ENCODE measurements at regions not wholly inside any gene's neighbourhood (a gene's known extent, or its start where the extent isn't known, plus 50 kb on each side); places are given as distances from the start of the nearest gene placed in this dataset.

- WGBS (ENCODE audit: insufficient coverage) = 48% methylated on average over 2 of the region's 3 CpGs
These were observed 1056.2 kb downstream of the SORCS3 start for GRCh38 chr10:105697290-105697780.

GRCh38 chr10:105691811-105692210 lies 1050.7 kb downstream of the SORCS3 start:
- 40% methylated on average over 1 of the region's 1 CpG for WGBS (ENCODE audit: insufficient coverage)
- H3K4me1 ChIP-seq (ENCODE audit: control insufficient read depth, insufficient read depth, low read length) = no peaks in the 10 kb centered on the region

More at GRCh38 chr10:105697290-105697780, 1056.2 kb downstream of the SORCS3 start:
- Histone ChIP-seq H3K4me1 (ENCODE audit: control insufficient read depth, insufficient read depth, low read length) (peaks cover 5% of the 10 kb centered on the region), H3K9me3 (ENCODE audit: control insufficient read depth, insufficient read depth, low read length) (no peaks in the 10 kb centered on the region), H3K4me3 (ENCODE audit: low read depth, low read length) (no peak overlapping the region), H3K27ac (ENCODE audit: low read depth, low read length) (no peak overlapping the region), H3K27me3 (ENCODE audit: control insufficient read depth, insufficient read depth, low read length) (no peaks in the 10 kb centered on the region), H3K36me3 (ENCODE audit: control insufficient read depth, insufficient read depth, low read length) (no peaks in the 10 kb centered on the region)
- peak in 3 of 6 donors; percentile 13 to 92 (median 17) for DNase-seq (ENCODE audit: low read depth in 4 of 6, low spot score in 6 of 6)

GRCh38 chr10:105682911-105683310 lies 1041.8 kb downstream of the SORCS3 start:
- no CpG with 5 or more reads among the region's 3 CpGs for WGBS (ENCODE audit: insufficient coverage)
- Histone ChIP-seq H3K27ac (ENCODE audit: low read depth, low read length) (no peak overlapping the region), H3K4me1 (ENCODE audit: control insufficient read depth, insufficient read depth, low read length) (no peaks in the 10 kb centered on the region), H3K36me3 (ENCODE audit: control insufficient read depth, insufficient read depth, low read length) (no peaks in the 10 kb centered on the region), H3K9me3 (ENCODE audit: control insufficient read depth, insufficient read depth, low read length) (peaks cover 4% of the 10 kb centered on the region), H3K27me3 (ENCODE audit: control insufficient read depth, insufficient read depth, low read length) (no peaks in the 10 kb centered on the region), H3K4me3 (ENCODE audit: low read depth, low read length) (no peak overlapping the region)
- DNase-seq (ENCODE audit: low read depth in 4 of 6, low spot score in 6 of 6) = no peak

More at GRCh38 chr10:105691811-105692210, 1050.7 kb downstream of the SORCS3 start:
- DNase-seq (ENCODE audit: low read depth in 4 of 6, low spot score in 6 of 6) = peak in 2 of 6 donors; percentile 60 to 86
- Histone ChIP-seq H3K9me3 (ENCODE audit: control insufficient read depth, insufficient read depth, low read length) (no peaks in the 10 kb centered on the region), H3K36me3 (ENCODE audit: control insufficient read depth, insufficient read depth, low read length) (no peaks in the 10 kb centered on the region), H3K4me3 (ENCODE audit: low read depth, low read length) (no peak overlapping the region), H3K27ac (ENCODE audit: low read depth, low read length) (no peak overlapping the region), H3K27me3 (ENCODE audit: control insufficient read depth, insufficient read depth, low read length) (no peaks in the 10 kb centered on the region)

DNA sequence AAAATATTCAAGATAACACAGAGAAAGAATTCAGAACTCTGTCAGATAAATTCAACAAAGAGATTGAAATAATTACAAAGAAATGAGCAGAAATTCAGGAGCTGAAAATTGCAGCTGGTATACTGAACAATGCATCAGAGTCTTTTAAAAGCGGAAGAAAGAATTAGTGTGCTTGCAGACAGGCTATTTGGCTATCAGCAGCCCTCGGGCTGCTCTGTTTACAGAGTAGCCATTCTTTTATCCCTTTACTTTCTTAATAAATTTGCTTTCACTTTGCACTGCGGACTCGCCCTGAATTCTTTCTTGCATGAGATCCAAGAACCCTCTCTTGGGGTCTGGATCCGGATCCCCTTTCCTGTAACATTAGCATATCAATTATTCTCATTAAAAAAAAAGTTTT lies 1040.0 kb downstream of the SORCS3 start:
- WGBS (ENCODE audit: insufficient coverage) = 17% methylated on average over 1 of the region's 5 CpGs
- H3K27ac ChIP-seq (ENCODE audit: low read depth, low read length) = no peak overlapping the region
- H3K4me3 ChIP-seq (ENCODE audit: low read depth, low read length) = no peak overlapping the region
- DNase-seq (ENCODE audit: low read depth in 4 of 6, low spot score in 6 of 6) = peak in 1 of 6 donors; percentile 14
- H3K4me1 ChIP-seq (ENCODE audit: control insufficient read depth, insufficient read depth, low read length) = no peaks in the 10 kb centered on the region
- no peaks in the 10 kb centered on the region for H3K27me3 ChIP-seq (ENCODE audit: control insufficient read depth, insufficient read depth, low read length)
- peaks cover 4% of the 10 kb centered on the region for H3K9me3 ChIP-seq (ENCODE audit: control insufficient read depth, insufficient read depth, low read length)
- H3K36me3 ChIP-seq (ENCODE audit: control insufficient read depth, insufficient read depth, low read length) = no peaks in the 10 kb centered on the region

- DNase-seq (ENCODE audit: low read depth in 4 of 6, low spot score in 6 of 6) = no peak
- Histone ChIP-seq H3K9me3 (ENCODE audit: control insufficient read depth, insufficient read depth, low read length) (peaks cover 4% of the 10 kb centered on the region), H3K36me3 (ENCODE audit: control insufficient read depth, insufficient read depth, low read length) (no peaks in the 10 kb centered on the region), H3K27ac (ENCODE audit: low read depth, low read length) (no peak overlapping the region), H3K4me1 (ENCODE audit: control insufficient read depth, insufficient read depth, low read length) (no peaks in the 10 kb centered on the region), H3K27me3 (ENCODE audit: control insufficient read depth, insufficient read depth, low read length) (no peaks in the 10 kb centered on the region), H3K4me3 (ENCODE audit: low read depth, low read length) (no peak overlapping the region)
- 81% methylated on average over 1 of the region's 1 CpG for WGBS (ENCODE audit: insufficient coverage)
These were observed 1038.7 kb downstream of the SORCS3 start for GRCh38 chr10:105679781-105680180.

DNA sequence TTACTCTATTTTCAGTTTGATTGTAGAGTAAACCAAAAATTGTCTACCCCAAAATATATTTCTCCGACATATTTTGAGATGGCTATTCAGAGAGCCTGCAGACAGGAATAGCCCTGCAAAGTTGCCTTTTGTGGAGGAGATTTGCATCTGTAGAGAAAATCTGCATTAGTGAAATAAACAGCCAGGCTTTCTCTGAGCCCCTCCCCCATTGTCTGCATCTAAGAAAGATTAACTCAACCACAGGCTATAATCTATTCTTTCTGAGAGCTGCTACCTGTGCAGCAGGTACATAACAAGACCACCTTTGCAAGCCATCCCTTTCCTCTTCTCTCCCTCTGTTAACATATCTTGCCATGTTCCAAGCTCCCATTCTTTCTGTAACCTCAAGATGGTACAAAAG lies 1034.2 kb downstream of the SORCS3 start:
- H3K27me3 ChIP-seq (ENCODE audit: control insufficient read depth, insufficient read depth, low read length) = no peaks in the 10 kb centered on the region
- no peak for DNase-seq (ENCODE audit: low read depth in 4 of 6, low spot score in 6 of 6)
- WGBS (ENCODE audit: insufficient coverage) = no CpG with 5 or more reads among the region's 1 CpG
- H3K27ac ChIP-seq (ENCODE audit: low read depth, low read length) = no peak overlapping the region
- H3K4me3 ChIP-seq (ENCODE audit: low read depth, low read length) = no peak overlapping the region
- H3K4me1 ChIP-seq (ENCODE audit: control insufficient read depth, insufficient read depth, low read length) = no peaks in the 10 kb centered on the region
- H3K9me3 ChIP-seq (ENCODE audit: control insufficient read depth, insufficient read depth, low read length) = no peaks in the 10 kb centered on the region
- no peaks in the 10 kb centered on the region for H3K36me3 ChIP-seq (ENCODE audit: control insufficient read depth, insufficient read depth, low read length)

DNA sequence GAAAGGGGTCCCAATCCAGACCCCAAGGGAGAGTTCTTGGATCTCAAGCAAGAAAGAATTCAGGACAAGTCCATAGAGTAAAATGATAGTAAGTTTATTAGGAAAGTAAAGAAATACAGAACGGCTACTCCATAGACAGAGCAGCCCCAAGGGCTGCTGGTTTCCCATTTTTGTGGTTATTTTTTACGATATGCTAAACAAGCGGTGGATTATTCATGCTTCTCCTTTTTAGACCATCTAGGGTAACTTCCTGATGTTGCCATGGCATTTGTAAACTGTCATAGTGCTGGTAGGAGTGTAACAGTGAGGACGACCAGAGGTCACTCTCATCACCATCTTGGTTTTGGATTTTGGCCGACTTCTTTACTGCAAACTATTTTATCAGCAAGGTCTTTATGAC lies 1033.4 kb downstream of the SORCS3 start:
- no peaks in the 10 kb centered on the region for H3K36me3 ChIP-seq (ENCODE audit: control insufficient read depth, insufficient read depth, low read length)
- no peaks in the 10 kb centered on the region for H3K9me3 ChIP-seq (ENCODE audit: control insufficient read depth, insufficient read depth, low read length)
- no peaks in the 10 kb centered on the region for H3K27me3 ChIP-seq (ENCODE audit: control insufficient read depth, insufficient read depth, low read length)
- no peak overlapping the region for H3K4me3 ChIP-seq (ENCODE audit: low read depth, low read length)
- DNase-seq (ENCODE audit: low read depth in 4 of 6, low spot score in 6 of 6) = no peak
- H3K4me1 ChIP-seq (ENCODE audit: control insufficient read depth, insufficient read depth, low read length) = no peaks in the 10 kb centered on the region
- WGBS (ENCODE audit: insufficient coverage) = 90% methylated on average over 2 of the region's 5 CpGs
- no peak overlapping the region for H3K27ac ChIP-seq (ENCODE audit: low read depth, low read length)

DNA sequence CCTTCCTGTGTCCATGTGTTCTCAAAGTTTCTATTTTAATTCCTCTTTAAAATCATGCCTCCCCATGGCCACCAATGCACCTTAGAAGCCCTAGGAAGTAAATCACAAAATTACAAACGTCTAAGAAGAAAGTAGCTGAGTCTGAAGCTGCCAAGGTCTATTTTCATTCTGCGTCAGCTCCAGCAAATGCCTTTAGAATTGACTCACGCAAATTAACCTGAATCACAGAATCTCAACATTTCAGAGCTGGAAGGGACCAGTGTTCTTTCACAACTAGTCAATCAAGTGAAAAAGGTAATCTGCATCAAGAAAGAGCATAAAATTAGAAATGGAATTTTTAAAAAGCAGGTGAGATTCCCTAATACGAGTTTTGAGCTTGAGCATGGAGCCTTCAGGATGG lies 1017.6 kb downstream of the SORCS3 start:
- H3K27ac ChIP-seq (ENCODE audit: low read depth, low read length) = no peak overlapping the region
- no peak overlapping the region for H3K4me3 ChIP-seq (ENCODE audit: low read depth, low read length)
- 75% methylated on average over 3 of the region's 4 CpGs for WGBS (ENCODE audit: insufficient coverage)
- H3K27me3 ChIP-seq (ENCODE audit: control insufficient read depth, insufficient read depth, low read length) = no peaks in the 10 kb centered on the region
- no peaks in the 10 kb centered on the region for H3K36me3 ChIP-seq (ENCODE audit: control insufficient read depth, insufficient read depth, low read length)
- H3K9me3 ChIP-seq (ENCODE audit: control insufficient read depth, insufficient read depth, low read length) = no peaks in the 10 kb centered on the region
- H3K4me1 ChIP-seq (ENCODE audit: control insufficient read depth, insufficient read depth, low read length) = no peaks in the 10 kb centered on the region
- DNase-seq (ENCODE audit: low read depth in 4 of 6, low spot score in 6 of 6) = no peak

GRCh38 chr10:105656856-105657255 lies 1015.8 kb downstream of the SORCS3 start:
- Histone ChIP-seq H3K27me3 (ENCODE audit: control insufficient read depth, insufficient read depth, low read length) (no peaks in the 10 kb centered on the region), H3K27ac (ENCODE audit: low read depth, low read length) (no peak overlapping the region), H3K36me3 (ENCODE audit: control insufficient read depth, insufficient read depth, low read length) (no peaks in the 10 kb centered on the region), H3K4me1 (ENCODE audit: control insufficient read depth, insufficient read depth, low read length) (no peaks in the 10 kb centered on the region), H3K9me3 (ENCODE audit: control insufficient read depth, insufficient read depth, low read length) (no peaks in the 10 kb centered on the region), H3K4me3 (ENCODE audit: low read depth, low read length) (no peak overlapping the region)
- no peak for DNase-seq (ENCODE audit: low read depth in 4 of 6, low spot score in 6 of 6)

GRCh38 chr10:105650306-105650705 lies 1009.2 kb downstream of the SORCS3 start:
- Histone ChIP-seq H3K4me1 (ENCODE audit: control insufficient read depth, insufficient read depth, low read length) (peaks cover 4% of the 10 kb centered on the region), H3K9me3 (ENCODE audit: control insufficient read depth, insufficient read depth, low read length) (no peaks in the 10 kb centered on the region), H3K4me3 (ENCODE audit: low read depth, low read length) (no peak overlapping the region), H3K27ac (ENCODE audit: low read depth, low read length) (no peak overlapping the region), H3K36me3 (ENCODE audit: control insufficient read depth, insufficient read depth, low read length) (no peaks in the 10 kb centered on the region), H3K27me3 (ENCODE audit: control insufficient read depth, insufficient read depth, low read length) (no peaks in the 10 kb centered on the region)
- DNase-seq (ENCODE audit: low read depth in 4 of 6, low spot score in 6 of 6) = peak in 2 of 6 donors; percentile 17 to 26
- WGBS (ENCODE audit: insufficient coverage) = 60% methylated on average over 2 of the region's 3 CpGs
